ENCODE measurements at regions not wholly inside any gene's neighbourhood (a gene's known extent, or its start where the extent isn't known, plus 50 kb on each side); places are given as distances from the start of the nearest gene placed in this dataset.
"Not testable (repeated sequence)": the region's sequence is repeated elsewhere in the genome, so short reads cannot be mapped to it uniquely, and the experiment has no call there.

- no peak overlapping the region for H3K27ac ChIP-seq (ENCODE audit: low read depth in 1 of 2, low read length in 1 of 2)
- H3K36me3 ChIP-seq (ENCODE audit: control insufficient read depth in 2 of 2, insufficient read depth in 2 of 2, low read length in 1 of 2): no peaks in the 10 kb centered on the region
- 93% methylated on average over 4 of the region's 4 CpGs for WGBS
- no peak overlapping the region for H3K4me3 ChIP-seq (ENCODE audit: low read length in 2 of 2)
- DNase-seq (ENCODE audit: low read depth in 6 of 9, low spot score in 9 of 9): no peak
- H3K9me3 ChIP-seq (ENCODE audit: control insufficient read depth in 2 of 2, insufficient read depth in 1 of 2, low read length in 1 of 2): no peaks in the 10 kb centered on the region
- H3K27me3 ChIP-seq (ENCODE audit: control insufficient read depth in 2 of 2, insufficient read depth in 1 of 2, low read length in 1 of 2): no peaks in the 10 kb centered on the region
- H3K4me1 ChIP-seq (ENCODE audit: control insufficient read depth in 2 of 2, insufficient read depth in 2 of 2, low read length in 2 of 2): no peaks in the 10 kb centered on the region
Observed at GRCh38 chr10:20396205-20396604, 500.9 kb downstream of the NEBL start.

- H3K4me1 ChIP-seq (ENCODE audit: control insufficient read depth in 2 of 2, insufficient read depth in 2 of 2, low read length in 2 of 2): no peaks in the 10 kb centered on the region
- whole genome bisulfite sequencing: 97% methylated on average over 3 of the region's 3 CpGs
- H3K4me3 ChIP-seq (ENCODE audit: low read length in 2 of 2): no peak overlapping the region
- no peak for DNase-seq (ENCODE audit: low read depth in 6 of 9, low spot score in 9 of 9)
- H3K27ac ChIP-seq (ENCODE audit: low read depth in 1 of 2, low read length in 1 of 2): no peak overlapping the region
- H3K36me3 ChIP-seq (ENCODE audit: control insufficient read depth in 2 of 2, insufficient read depth in 2 of 2, low read length in 1 of 2): no peaks in the 10 kb centered on the region
- no peaks in the 10 kb centered on the region for H3K27me3 ChIP-seq (ENCODE audit: control insufficient read depth in 2 of 2, insufficient read depth in 1 of 2, low read length in 1 of 2)
- no peaks in the 10 kb centered on the region for H3K9me3 ChIP-seq (ENCODE audit: control insufficient read depth in 2 of 2, insufficient read depth in 1 of 2, low read length in 1 of 2)
Observed at GRCh38 chr10:20391629-20392028, 505.5 kb downstream of the NEBL start.

GRCh38 chr10:20381761-20382160 is 515.4 kb downstream of the NEBL start:
- Histone ChIP-seq H3K27me3 (ENCODE audit: control insufficient read depth in 2 of 2, insufficient read depth in 1 of 2, low read length in 1 of 2) (no peaks in the 10 kb centered on the region), H3K4me1 (ENCODE audit: control insufficient read depth in 2 of 2, insufficient read depth in 2 of 2, low read length in 2 of 2) (no peaks in the 10 kb centered on the region), H3K4me3 (ENCODE audit: low read length in 2 of 2) (no peak overlapping the region), H3K27ac (ENCODE audit: low read depth in 1 of 2, low read length in 1 of 2) (no peak overlapping the region), H3K36me3 (ENCODE audit: control insufficient read depth in 2 of 2, insufficient read depth in 2 of 2, low read length in 1 of 2) (no peaks in the 10 kb centered on the region), H3K9me3 (ENCODE audit: control insufficient read depth in 2 of 2, insufficient read depth in 1 of 2, low read length in 1 of 2) (peaks cover 1 to 20% of the 10 kb centered on the region in 2 donors)
- no peak for DNase-seq (ENCODE audit: low read depth in 6 of 9, low spot score in 9 of 9)
- 93% methylated on average over 3 of the region's 3 CpGs for WGBS

GRCh38 chr10:20380401-20380800 is 516.7 kb downstream of the NEBL start:
- H3K4me3 ChIP-seq (ENCODE audit: low read length in 2 of 2): no peak overlapping the region
- H3K4me1 ChIP-seq (ENCODE audit: control insufficient read depth in 2 of 2, insufficient read depth in 2 of 2, low read length in 2 of 2): no peaks in the 10 kb centered on the region
- peaks cover 1 to 20% of the 10 kb centered on the region in 2 donors for H3K9me3 ChIP-seq (ENCODE audit: control insufficient read depth in 2 of 2, insufficient read depth in 1 of 2, low read length in 1 of 2)
- no peaks in the 10 kb centered on the region for H3K27me3 ChIP-seq (ENCODE audit: control insufficient read depth in 2 of 2, insufficient read depth in 1 of 2, low read length in 1 of 2)
- H3K36me3 ChIP-seq (ENCODE audit: control insufficient read depth in 2 of 2, insufficient read depth in 2 of 2, low read length in 1 of 2): no peaks in the 10 kb centered on the region
- no peak overlapping the region for H3K27ac ChIP-seq (ENCODE audit: low read depth in 1 of 2, low read length in 1 of 2)
- DNase-seq (ENCODE audit: low read depth in 6 of 9, low spot score in 9 of 9): no peak

GRCh38 chr10:20372748-20373147 is 524.4 kb downstream of the NEBL start:
- Histone ChIP-seq H3K36me3 (ENCODE audit: control insufficient read depth in 2 of 2, insufficient read depth in 2 of 2, low read length in 1 of 2) (no peaks in the 10 kb centered on the region), H3K27ac (ENCODE audit: low read depth in 1 of 2, low read length in 1 of 2) (no peak overlapping the region), H3K4me3 (ENCODE audit: low read length in 2 of 2) (no peak overlapping the region), H3K4me1 (ENCODE audit: control insufficient read depth in 2 of 2, insufficient read depth in 2 of 2, low read length in 2 of 2) (no peaks in the 10 kb centered on the region), H3K9me3 (ENCODE audit: control insufficient read depth in 2 of 2, insufficient read depth in 1 of 2, low read length in 1 of 2) (peaks cover 0 to 20% of the 10 kb centered on the region in 2 donors), H3K27me3 (ENCODE audit: control insufficient read depth in 2 of 2, insufficient read depth in 1 of 2, low read length in 1 of 2) (no peaks in the 10 kb centered on the region)
- no peak for DNase-seq (ENCODE audit: low read depth in 6 of 9, low spot score in 9 of 9)

GRCh38 chr10:20370977-20371533 is 526.1 kb downstream of the NEBL start:
- DNase-seq (ENCODE audit: low read depth in 6 of 9, low spot score in 9 of 9); H3K4me1 ChIP-seq (ENCODE audit: control insufficient read depth in 2 of 2, insufficient read depth in 2 of 2, low read length in 2 of 2); H3K27ac ChIP-seq (ENCODE audit: low read depth in 1 of 2, low read length in 1 of 2); H3K4me3 ChIP-seq (ENCODE audit: low read length in 2 of 2); H3K36me3 ChIP-seq (ENCODE audit: control insufficient read depth in 2 of 2, insufficient read depth in 2 of 2, low read length in 1 of 2); H3K27me3 ChIP-seq (ENCODE audit: control insufficient read depth in 2 of 2, insufficient read depth in 1 of 2, low read length in 1 of 2): not testable (repeated sequence)
- peaks cover 0 to 15% of the 10 kb centered on the region in 2 donors for H3K9me3 ChIP-seq (ENCODE audit: control insufficient read depth in 2 of 2, insufficient read depth in 1 of 2, low read length in 1 of 2)
- WGBS: 90% methylated on average over 7 of the region's 7 CpGs

- no peaks in the 10 kb centered on the region for H3K4me1 ChIP-seq (ENCODE audit: control insufficient read depth in 2 of 2, insufficient read depth in 2 of 2, low read length in 2 of 2)
- no peak for DNase-seq (ENCODE audit: low read depth in 6 of 9, low spot score in 9 of 9)
- no peak overlapping the region for H3K4me3 ChIP-seq (ENCODE audit: low read length in 2 of 2)
- 81% methylated on average over 9 of the region's 9 CpGs for WGBS
- no peak overlapping the region for H3K27ac ChIP-seq (ENCODE audit: low read depth in 1 of 2, low read length in 1 of 2)
- H3K36me3 ChIP-seq (ENCODE audit: control insufficient read depth in 2 of 2, insufficient read depth in 2 of 2, low read length in 1 of 2): no peaks in the 10 kb centered on the region
- peaks cover 0 to 15% of the 10 kb centered on the region in 2 donors for H3K9me3 ChIP-seq (ENCODE audit: control insufficient read depth in 2 of 2, insufficient read depth in 1 of 2, low read length in 1 of 2)
- H3K27me3 ChIP-seq (ENCODE audit: control insufficient read depth in 2 of 2, insufficient read depth in 1 of 2, low read length in 1 of 2): no peaks in the 10 kb centered on the region
Observed at GRCh38 chr10:20369863-20370736, 527.0 kb downstream of the NEBL start.

- H3K4me3 ChIP-seq (ENCODE audit: low read length in 2 of 2): no peak overlapping the region
- H3K27ac ChIP-seq (ENCODE audit: low read depth in 1 of 2, low read length in 1 of 2): no peak overlapping the region
- no peak for DNase-seq (ENCODE audit: low read depth in 6 of 9, low spot score in 9 of 9)
- H3K27me3 ChIP-seq (ENCODE audit: control insufficient read depth in 2 of 2, insufficient read depth in 1 of 2, low read length in 1 of 2): no peaks in the 10 kb centered on the region
- H3K9me3 ChIP-seq (ENCODE audit: control insufficient read depth in 2 of 2, insufficient read depth in 1 of 2, low read length in 1 of 2): no peaks in the 10 kb centered on the region
- no peaks in the 10 kb centered on the region for H3K36me3 ChIP-seq (ENCODE audit: control insufficient read depth in 2 of 2, insufficient read depth in 2 of 2, low read length in 1 of 2)
- no peaks in the 10 kb centered on the region for H3K4me1 ChIP-seq (ENCODE audit: control insufficient read depth in 2 of 2, insufficient read depth in 2 of 2, low read length in 2 of 2)
Observed at GRCh38 chr10:20363684-20364083, 533.4 kb downstream of the NEBL start.

- Histone ChIP-seq H3K36me3 (ENCODE audit: control insufficient read depth in 2 of 2, insufficient read depth in 2 of 2, low read length in 1 of 2) (no peaks in the 10 kb centered on the region), H3K27me3 (ENCODE audit: control insufficient read depth in 2 of 2, insufficient read depth in 1 of 2, low read length in 1 of 2) (no peaks in the 10 kb centered on the region), H3K4me1 (ENCODE audit: control insufficient read depth in 2 of 2, insufficient read depth in 2 of 2, low read length in 2 of 2) (no peaks in the 10 kb centered on the region), H3K4me3 (ENCODE audit: low read length in 2 of 2) (no peak overlapping the region), H3K27ac (ENCODE audit: low read depth in 1 of 2, low read length in 1 of 2) (no peak overlapping the region), H3K9me3 (ENCODE audit: control insufficient read depth in 2 of 2, insufficient read depth in 1 of 2, low read length in 1 of 2) (peaks cover 0 to 8% of the 10 kb centered on the region in 2 donors)
- no peak for DNase-seq (ENCODE audit: low read depth in 6 of 9, low spot score in 9 of 9)
- 70% methylated on average over 4 of the region's 4 CpGs for WGBS
Observed at GRCh38 chr10:20355915-20356314, 539.7 kb downstream of the PLXDC2 start.

Measured in thymus (tissue), 11 donors.